Renal cortical epithelial cell (primary cell): ENCODE measurements at regions not wholly inside any gene's neighbourhood (a gene's known extent, or its start where the extent isn't known, plus 50 kb on each side); places are given as distances from the start of the nearest gene placed in this dataset.
"Not testable (repeated sequence)": the region's sequence is repeated elsewhere in the genome, so short reads cannot be mapped to it uniquely, and the experiment has no call there.

ENCODE experiments used
- DNase-seq: peaks from one replicate; pipeline ENCODE4 v3.0.0-alpha.2; 2011; ENCODE audit warnings: low read depth

DNA sequence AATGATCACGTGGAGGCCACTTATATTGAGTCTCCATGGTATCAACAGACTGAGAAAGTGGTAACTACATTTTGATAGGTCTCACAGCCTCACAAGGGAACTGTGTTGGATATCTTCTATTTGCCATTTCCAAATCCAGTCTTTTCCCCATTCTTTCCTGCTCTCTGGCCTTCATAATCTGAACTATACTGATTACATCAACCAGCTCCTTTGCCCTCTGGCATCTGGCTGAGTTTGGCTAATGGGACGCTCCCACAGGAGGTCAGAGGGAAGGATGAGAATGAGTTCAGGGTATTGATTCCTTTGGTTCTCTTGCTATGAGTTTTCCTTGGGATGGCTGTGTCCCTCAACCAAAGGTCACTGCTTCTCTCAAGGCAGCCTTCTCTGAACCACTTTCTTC is 152.6 kb downstream of the RTL9 start:
- no peak for DNase-seq

DNA sequence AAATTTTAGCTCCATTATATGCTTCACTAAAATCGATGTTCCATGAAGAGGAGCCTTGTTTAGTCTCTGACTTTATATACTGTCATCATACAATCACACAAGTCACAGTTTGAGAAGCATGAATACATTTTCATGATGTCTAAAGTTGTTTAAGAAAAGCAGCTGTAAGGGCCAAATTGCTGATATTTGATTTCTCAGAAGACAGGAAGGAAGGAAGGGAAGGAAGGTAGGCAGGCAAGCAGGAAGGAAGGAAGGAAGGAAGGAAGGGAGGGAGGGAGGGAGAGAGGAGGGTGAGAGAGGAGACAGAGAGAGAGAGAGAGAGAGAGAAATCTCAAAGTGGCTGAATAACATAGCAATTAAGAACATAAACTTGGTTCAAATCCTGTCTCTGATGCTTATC is 153.7 kb downstream of the RTL9 start:
- no peak for DNase-seq

DNA sequence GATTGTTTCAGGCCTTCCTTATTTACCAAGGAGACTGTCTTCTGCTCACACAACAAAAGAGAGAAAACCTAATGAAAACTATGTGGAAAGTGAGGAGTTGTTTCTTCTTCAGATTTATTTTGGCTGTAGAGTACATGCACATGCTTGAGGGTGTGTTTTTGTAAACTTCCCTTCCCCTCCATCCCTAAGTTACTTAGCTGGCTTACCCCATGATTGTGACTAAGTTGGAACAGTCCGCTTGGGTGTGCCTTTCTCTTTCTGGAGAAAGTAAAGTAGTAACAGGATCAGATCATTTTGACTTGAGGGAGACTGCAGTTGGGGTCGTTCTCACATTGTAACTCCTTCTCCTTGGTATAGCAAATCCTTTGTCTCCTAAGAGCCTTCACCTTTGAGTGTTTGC is 155.9 kb downstream of the RTL9 start:
- no peak for DNase-seq

DNA sequence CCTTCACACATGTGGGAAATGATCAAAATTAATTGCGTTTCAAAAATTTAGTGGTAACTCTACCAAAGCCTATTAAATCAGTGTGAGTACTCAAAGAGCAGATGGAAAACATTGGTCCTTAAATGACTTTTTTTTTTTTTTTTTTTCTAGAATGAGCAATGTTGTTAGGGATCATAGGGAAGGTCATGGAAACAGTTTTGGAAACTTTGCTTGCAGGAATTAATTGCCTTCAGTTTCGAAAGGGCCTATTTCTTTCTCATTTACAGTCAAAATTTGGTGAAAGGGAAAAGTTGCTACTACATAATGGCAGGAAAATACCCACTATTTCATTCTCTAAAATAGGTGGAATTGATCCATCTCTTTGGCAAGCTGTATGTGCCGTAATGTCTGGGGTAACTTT is 160.9 kb downstream of the RTL9 start:
- no peak for DNase-seq

DNA sequence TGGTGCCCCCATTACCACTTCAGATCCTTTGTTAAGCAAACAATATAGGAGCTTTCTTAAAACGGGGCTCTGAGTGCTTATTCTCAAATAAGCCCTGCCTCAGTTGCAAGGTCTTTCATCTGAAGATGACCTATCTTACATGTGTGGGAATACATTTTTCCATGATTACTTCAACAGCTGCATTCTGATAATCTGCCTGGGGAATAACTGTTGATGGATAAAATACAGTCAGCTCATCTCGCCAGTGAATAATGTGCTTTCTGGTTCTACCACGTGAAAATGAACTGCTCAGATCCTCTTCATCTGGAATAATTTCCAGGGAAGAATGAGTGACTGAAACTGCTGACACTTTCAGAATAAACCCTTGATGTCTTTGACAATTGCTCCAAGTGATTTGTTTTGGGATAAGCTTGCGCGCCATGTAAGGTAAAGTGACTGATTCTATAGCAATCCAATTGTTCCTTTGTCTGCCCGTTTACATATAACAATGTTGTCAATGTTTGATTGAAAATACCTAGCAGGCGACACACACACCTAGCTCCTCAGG is 161.3 kb downstream of the RTL9 start:
- DNase-seq: no peak

DNA sequence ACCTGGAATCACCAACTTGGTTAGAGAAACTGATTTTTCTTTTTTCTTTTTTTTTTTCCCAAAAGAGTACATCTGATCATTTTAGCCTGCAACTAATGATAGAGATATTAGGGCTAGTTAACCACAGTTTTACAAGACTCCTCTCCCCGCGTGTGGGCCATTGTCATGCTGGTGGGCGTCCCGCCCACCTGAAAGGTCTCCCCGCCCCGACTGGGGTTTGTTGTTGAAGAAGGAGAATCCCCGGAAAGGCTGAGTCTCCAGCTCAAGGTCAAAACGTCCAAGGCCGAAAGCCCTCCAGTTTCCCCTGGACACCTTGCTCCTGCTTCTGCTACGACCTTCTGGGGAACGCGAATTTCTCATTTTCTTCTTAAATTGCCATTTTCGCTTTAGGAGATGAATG is 162.0 kb downstream of the RTL9 start:
- not testable (repeated sequence) for DNase-seq

DNA sequence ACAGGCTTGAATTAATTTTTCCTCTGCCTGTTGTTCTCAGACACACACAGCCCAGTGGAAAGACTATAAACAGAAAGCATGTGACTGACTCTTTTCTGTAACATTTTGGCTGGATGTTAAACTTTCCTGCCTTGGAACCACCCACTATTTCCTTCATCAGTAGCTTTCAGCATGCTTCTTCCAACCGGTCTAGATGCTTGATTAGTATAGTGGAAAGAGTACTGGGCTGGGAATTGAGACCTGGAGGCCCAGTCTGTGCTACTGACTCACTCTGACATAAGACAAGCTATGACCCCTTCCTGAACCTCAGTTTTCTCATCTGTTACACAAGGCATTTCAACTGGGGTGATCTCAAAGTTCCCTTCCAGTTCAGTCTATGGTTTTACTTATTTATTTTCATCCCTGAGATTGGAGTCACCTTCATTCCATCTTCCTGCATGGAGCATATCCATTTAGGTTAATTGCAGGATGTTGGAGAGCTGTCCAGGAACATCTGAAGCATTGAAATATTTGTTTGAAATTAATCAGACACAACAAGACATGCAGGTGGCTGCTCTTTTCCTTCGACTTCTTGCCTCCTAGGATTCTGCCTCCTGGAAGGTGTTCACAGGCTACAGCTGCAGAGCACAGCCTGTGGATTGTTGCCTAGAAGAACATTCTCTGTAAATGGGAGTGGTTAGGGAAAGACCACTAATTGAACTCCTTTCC is 173.4 kb downstream of the RTL9 start:
- DNase-seq: no peak

DNA sequence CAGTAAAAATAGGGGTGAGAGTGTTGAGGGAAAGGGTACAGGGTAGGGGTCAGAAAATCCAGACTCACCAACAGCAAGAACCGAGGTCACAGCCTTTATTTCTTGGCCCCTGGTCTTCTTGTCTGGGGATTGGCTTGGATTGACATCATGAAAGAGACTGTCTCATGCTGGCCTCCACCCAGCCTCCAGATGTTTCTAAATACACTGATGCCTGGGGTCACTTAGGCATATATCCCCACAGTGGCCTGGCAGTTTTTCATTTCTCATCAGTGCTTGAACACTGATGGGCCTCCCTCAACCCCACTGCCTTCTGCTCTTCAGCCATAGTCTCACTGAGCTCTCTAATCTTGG is 173.9 kb downstream of the RTL9 start:
- no peak for DNase-seq

DNA sequence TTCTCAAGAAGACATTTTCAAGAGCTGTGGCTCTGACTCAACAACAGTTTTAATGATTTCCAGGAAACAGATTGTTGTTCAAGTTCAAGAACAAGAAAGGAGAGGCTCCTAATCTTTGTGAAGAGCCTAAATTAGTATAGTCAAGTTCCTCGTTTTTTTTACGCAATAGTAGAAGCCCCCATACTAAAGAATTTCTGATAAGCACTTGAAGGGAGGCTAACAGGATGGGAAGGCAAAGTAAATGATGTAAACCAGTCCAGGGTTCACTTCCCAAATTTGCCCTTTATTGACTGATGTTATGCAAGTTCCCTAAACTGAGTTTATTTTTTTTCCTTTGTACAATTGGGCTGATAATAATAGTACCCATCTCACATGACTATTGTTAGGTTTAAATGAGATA is 178.2 kb downstream of the RTL9 start:
- no peak for DNase-seq

DNA sequence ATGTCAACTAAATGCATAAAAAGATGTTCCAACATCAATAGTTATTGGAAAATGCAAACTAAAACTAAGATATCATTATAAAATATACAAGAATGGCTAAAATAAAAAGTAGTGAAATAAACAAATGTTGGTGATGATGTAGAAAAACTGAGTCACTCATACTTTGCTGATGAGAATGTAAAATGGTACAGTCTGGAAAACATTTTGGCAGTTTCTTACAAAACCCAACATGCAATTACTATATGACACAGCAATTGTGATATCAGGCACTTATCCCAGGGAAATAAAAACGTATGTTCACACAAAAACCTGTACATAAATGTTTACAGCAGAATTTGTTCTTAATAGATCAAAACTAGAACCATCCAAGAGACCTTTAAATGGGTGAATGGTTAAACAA is 182.6 kb downstream of the RTL9 start:
- no peak for DNase-seq

DNA sequence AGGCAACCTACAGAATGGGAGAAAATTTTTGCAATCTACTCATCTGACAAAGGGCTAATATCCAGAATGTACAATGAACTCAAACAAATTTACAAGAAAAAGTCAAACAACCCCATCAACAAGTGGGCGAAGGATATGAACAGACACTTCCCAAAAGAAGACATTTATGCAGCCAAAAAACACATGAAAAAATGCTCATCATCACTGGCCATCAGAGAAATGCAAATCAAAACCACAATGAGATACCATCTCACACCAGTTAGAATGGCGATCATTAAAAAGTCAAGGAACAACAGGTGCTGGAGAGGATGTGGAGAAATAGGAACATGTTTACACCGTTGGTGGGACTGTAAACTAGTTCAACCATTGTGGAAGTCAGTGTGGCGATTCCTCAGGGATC is 192.2 kb downstream of the RTL9 start:
- not testable (repeated sequence) for DNase-seq

DNA sequence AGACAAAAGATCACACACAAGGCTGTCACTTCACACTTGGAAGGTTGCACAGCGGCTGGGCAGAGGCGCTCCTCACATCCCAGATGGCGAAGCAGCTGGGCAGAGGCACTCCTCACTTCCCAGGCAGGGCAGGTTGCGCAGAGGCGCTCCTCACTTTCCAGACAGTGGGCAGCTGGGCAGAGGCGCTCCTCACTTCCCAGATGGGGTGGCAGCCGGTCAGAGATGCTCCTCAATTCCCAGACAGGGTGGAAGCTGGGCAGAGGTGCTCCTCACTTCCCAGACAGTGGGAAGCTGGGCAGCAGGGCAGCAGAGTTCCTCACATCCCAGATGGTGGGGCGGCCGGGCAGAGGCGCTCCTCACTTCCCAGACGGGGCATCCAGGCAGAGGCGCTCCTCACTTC is 199.2 kb downstream of the RTL9 start:
- DNase-seq: no peak

DNA sequence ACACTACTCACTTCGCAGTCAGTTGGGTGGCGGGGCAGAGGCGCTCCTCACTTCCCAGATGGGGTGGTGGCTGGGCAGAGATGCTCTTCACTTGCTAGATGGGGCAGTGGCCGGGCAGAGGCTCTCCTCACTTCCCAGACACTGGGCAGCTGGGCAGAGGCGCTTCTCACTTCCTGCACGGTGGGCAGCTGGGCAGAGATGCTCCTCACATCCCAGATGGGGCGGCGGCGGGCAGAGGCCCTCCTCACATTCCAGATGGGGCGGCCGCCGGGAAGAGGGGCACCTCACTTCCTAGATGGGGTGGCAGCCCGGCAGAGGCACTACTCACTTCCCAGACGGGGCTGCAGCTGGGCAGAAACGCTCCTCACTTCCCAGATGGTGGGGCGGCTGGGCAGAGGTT is 199.8 kb downstream of the RTL9 start:
- DNase-seq: no peak

DNA sequence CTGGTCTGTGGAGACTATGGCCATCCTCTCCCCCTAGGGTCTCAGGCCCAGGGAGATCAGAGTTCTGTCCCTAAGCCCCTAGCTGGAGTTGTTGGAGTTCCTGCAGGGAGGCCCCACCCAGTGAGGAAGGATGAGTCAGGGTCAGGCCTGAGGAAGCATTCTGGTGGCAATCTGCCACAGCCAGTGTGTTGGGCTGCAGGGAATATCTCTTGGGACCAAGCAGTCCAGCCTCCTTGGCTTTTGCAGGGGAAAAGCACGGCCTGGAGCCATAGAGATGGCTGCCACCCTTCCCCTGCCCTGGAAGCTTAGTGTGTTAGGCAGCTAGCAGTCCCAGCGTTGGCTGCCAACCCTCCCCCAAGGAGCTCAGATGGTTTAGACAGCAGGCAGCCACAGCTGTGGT is 202.4 kb downstream of the RTL9 start:
- no peak for DNase-seq

DNA sequence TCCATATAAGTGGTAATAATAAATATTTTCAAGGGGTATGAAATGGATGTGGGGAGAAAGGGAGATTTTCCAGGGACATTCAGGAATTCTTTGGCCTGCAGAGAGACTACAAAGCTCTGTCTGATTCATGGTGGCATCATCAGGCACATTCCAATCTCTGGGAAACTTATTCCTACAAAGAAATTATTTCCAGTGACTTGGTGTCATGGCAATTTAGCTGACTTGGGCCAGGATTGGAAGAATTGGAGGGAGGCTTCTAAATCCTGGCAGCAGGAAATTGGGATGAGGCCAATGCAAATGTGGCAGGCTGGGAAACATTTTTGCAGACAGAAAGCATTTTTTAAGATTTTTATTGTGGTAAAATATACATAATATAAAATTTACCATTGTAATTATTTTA is 204.6 kb downstream of the RTL9 start:
- DNase-seq: peak; percentile 3

DNA sequence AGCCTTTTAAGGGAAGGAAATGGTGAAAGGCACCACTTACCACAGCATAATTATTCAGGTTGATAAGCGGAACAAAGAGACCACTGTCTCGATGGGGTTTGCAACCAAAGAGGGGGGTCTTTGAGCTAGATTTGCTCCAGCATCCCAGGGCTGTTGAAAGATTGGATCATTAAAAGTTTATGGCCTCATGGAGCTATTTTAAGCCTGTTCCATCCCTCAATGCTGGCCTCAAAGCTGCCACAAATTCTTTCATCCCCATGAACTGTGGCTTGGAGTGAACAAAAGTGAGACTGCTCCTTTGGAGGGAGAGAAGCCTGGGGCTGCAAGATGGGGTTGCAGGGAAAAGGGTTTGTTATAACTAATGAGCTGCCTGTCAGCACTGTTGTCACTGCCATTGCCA is 209.8 kb downstream of the RTL9 start:
- no peak for DNase-seq

DNA sequence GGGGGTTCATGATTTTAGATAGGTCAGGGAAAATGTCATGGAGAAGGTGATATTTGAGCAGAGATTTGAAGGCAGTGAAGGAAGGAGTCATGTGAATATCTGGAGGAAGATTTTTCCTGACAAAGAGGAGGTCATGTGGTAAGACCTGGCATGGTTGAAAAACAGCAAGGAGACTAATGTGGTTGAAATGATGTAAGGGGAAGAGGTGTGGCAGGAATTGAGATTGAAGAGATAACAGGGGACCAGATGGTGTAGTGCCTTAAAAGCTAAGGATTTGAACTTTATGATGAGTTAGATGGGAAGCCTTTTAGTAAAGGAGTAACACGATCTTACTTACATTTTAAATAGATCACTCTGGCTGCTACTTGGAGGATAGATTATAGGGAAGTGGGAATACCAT is 210.9 kb downstream of the RTL9 start:
- DNase-seq: no peak

DNA sequence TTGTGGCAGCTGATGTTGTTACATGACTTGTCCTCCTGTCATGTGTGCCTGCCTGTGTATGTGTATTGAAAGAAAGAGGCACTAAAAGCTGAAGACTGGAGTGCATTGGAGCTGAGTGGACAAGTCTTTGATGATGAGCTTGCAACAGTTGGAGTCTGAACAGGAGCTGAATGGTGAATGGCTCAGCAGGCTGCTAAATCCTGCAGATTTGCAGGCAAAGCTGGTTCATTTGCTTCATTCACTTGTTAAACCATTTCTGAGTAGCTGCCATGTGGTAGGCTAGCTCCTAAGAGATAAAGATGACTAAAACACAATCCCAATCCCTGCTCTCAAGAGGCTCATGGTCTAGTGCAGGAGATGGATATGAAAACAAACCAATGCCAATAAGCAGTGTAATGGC is 217.3 kb downstream of the CHRDL1 start:
- DNase-seq: no peak

DNA sequence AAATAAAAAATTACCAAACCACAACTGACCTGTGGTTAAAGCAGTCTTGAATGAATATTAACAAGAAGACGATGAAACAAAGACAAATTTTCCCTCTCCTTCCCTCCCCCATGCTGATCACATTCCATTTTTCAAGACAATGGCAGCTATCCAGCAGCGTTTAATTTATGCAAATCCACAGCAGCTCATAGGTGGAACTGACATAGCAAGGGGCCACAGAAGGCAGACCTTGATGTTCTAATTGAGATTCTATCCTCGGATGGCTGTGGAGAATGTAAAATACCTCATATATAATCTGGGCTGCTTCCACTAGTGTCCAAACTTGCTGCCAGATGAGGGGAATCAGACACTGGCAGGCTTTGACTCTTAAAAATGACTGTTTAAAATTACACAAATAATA is 211.5 kb downstream of the CHRDL1 start:
- no peak for DNase-seq

DNA sequence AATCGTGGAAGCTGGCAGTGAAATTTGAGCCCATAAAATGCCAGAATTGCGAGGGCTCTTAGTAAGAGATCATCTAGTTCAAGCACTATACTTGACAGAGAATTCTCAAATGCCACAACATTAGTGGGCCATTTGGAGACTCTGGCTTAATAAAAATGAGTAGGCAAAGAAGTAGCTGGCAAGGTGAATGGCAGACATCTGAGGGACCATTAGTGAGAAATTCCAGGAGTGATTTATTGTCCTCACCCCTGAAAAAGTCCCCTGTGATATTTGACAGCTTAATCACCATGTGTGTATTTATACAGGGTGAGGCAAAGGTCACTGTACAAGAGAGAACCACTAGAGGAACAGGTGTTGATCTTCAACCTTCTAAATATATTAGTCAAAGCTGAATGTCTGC is 207.5 kb downstream of the CHRDL1 start:
- no peak for DNase-seq

DNA sequence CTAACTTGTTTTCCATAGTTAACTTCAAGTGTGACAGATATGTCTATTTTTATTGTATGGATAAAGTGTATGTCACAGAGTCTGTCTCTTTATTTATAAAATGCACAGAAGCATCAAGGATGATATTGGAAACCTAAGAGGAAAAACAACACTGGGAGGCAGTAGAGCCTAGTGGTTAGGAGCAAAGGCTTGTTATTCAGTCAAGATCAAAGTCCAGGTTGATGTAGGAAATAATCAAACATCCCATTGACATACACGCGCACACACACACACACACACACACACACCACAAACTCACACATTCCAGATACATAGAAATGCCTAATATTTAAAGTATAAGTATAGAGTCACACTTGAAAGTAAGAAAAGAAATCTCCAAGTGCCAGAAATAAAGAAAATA is 206.8 kb downstream of the CHRDL1 start:
- no peak for DNase-seq

DNA sequence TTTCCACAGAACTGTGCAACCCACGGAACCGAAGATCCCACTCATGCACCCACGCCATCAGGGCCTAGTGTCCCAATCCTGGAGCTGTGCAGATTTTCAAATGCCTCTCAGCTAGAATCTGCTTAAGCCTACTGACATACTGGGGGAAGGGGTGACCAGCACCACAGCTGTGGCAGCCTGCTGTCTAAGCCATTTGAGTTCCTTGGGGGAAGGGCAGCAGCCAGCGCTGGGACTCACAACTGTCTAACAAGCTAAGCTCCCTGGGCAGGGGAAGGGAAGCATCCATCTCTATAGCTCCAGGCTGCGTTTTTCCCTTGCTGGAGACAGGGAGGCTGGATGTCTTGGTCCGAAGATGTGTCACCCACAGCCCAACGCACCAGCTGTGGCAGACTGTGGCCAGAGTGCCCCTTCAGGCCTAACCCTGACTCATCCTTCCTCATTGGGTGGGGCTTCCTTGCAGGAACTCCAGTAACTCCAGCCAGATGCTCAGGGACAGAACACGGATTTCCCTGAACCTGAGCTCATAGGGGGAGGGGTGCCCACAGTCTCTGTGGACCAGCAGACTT is 194.8 kb downstream of the CHRDL1 start:
- no peak for DNase-seq

DNA sequence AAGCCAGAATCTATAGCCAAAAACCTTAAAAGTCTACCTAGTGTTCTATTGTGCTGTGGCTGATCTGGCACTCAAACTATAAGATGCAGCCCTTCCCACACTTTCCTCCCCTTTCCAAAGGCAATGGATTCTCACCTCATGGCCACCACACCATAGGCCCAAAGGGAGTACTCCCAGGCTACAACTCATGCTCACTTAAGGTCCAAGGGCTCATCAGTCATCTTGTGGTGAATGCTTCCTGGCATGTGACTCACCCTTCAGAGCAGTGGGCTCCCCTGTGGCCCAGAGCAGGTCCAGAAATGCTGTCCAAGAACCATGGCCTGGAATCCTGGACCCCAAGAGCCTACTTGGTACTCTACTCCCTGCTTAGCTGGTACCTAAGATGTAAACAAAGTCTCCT is 181.0 kb downstream of the CHRDL1 start:
- no peak for DNase-seq
